CD4-positive, alpha-beta T cell (primary cell): ENCODE measurements at regions not wholly inside any gene's neighbourhood (a gene's known extent, or its start where the extent isn't known, plus 50 kb on each side); places are given as distances from the start of the nearest gene placed in this dataset.

ENCODE experiments used
- ATAC-seq: fragments of 200-7000 bp; cut with Tn5 transposase; one replicate; pipeline ENCODE4 v1.10.0; 2022; ENCODE audit warnings: mild to moderate bottlenecking; ENCODE audit not compliant: poor library complexity
- CTCF ChIA-PET: fragments of 350-600 bp; sonication (Branson Sonifier 250); formaldehyde crosslinking; loops from one replicate; lab custom pipeline; 2021; ENCODE audit warnings: antibody characterized with exemption, inconsistent platforms; lab: Charles Lee
- POLR2A ChIA-PET: fragments of 350-600 bp; sonication (Branson Sonifier 250); formaldehyde crosslinking; loops from one replicate; lab custom pipeline; 2021; ENCODE audit warnings: antibody characterized with exemption, inconsistent platforms; lab: Charles Lee
- DNase-seq, 14 experiments: peaks; one replicate each; pipeline ENCODE4 v3.0.0-alpha.2; 2013 to 2020; ENCODE audit warnings: mixed read lengths in 2 of 14
- H3K27ac ChIP-seq, 2 donors: one replicate each; pipeline versions ENCODE4 v1.5.1 to v1.7.0; 2013; ENCODE audit warnings: low read length in 2 of 2, low read depth in 1 of 2, mild to moderate bottlenecking in 1 of 2
- H3K27me3 ChIP-seq, 2 experiments: 1 replicate in 1 of 2; 2 replicates in 1 of 2; pipeline versions ENCODE4 v1.6.1 to v1.7.0; 2013; ENCODE audit warnings: low read length in 2 of 2, control low read depth in 1 of 2, mild to moderate bottlenecking in 1 of 2, moderate library complexity in 1 of 2; ENCODE audit not compliant: insufficient read depth in 2 of 2, control insufficient read depth in 1 of 2
- H3K36me3 ChIP-seq: one replicate; pipeline ENCODE4 v1.6.1; 2013; ENCODE audit warnings: low read length, control low read depth; ENCODE audit not compliant: insufficient read depth
- H3K4me1 ChIP-seq: one replicate; pipeline ENCODE4 v1.6.1; 2013; ENCODE audit warnings: low read length, control low read depth; ENCODE audit not compliant: insufficient read depth
- H3K4me3 ChIP-seq: one replicate; pipeline ENCODE4 v1.5.1; 2013; ENCODE audit warnings: mild to moderate bottlenecking, low read length, moderate library complexity
- H3K9me3 ChIP-seq, 2 experiments: 1 replicate in 1 of 2; 2 replicates in 1 of 2; pipeline versions ENCODE4 v1.6.1 to v1.7.0; 2013; ENCODE audit warnings: low read length in 2 of 2, mild to moderate bottlenecking in 2 of 2, control low read depth in 1 of 2, moderate library complexity in 1 of 2; ENCODE audit not compliant: control insufficient read depth in 1 of 2, insufficient read depth in 1 of 2
- H3K27ac Mint-ChIP-seq: one replicate; pipeline ENCODE4 v1.8.0; 2020; ENCODE audit warnings: mixed read lengths
- H3K27me3 Mint-ChIP-seq: one replicate; pipeline ENCODE4 v1.8.0; 2021; ENCODE audit warnings: mixed read lengths
- H3K36me3 Mint-ChIP-seq: one replicate; pipeline ENCODE4 v1.8.0; 2021; ENCODE audit warnings: low read depth, mixed read lengths
- H3K4me1 Mint-ChIP-seq: one replicate; pipeline ENCODE4 v1.8.0; 2021; ENCODE audit warnings: low read depth, mixed read lengths
- H3K4me3 Mint-ChIP-seq: one replicate; pipeline ENCODE4 v1.8.0; 2020; ENCODE audit warnings: mild to moderate bottlenecking, mixed read lengths
- H3K9me3 Mint-ChIP-seq: one replicate; pipeline ENCODE4 v1.8.0; 2020; ENCODE audit warnings: mixed read lengths
- intact Hi-C, 2 experiments: fragments of 100-400 bp; cut with DNase I in 1 of 2; cut with micrococcal nuclease in 1 of 2; formaldehyde crosslinking; loops; one replicate each; pipeline versions ENCODE4 v1.15.1 to v1.9.0; 2023 to 2025; cut with DNase I, micrococcal nuclease
- TF ChIP-seq, protein P1 (sequence below): fragments of 200-600 bp; IDR thresholded peaks from one replicate; pipeline ENCODE4 v1.8.0; 2022; ENCODE audit warnings: antibody characterized with exemption, mild to moderate bottlenecking

DNA sequence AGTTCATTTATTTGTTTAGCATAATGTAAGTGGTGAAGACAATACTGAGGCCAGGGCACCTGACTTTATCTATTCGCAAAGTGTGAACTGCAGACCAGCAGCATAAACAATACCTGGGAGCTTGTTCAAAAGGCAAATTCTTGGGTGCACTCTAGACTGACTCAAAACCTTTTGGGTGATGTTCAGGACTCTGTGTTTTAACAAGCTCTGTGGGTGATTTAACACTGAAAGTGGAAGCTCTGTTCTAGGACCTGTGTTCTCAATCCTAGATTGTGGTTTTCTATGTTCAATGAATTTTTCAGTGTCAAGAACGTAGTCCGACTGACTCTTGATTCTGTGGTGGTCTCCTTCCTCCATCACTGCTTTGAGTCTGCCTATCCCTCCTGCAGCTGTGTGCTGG lies 71.9 kb downstream of the GPR88 start:
- POLR2A ChIA-PET = no interaction called here

DNA sequence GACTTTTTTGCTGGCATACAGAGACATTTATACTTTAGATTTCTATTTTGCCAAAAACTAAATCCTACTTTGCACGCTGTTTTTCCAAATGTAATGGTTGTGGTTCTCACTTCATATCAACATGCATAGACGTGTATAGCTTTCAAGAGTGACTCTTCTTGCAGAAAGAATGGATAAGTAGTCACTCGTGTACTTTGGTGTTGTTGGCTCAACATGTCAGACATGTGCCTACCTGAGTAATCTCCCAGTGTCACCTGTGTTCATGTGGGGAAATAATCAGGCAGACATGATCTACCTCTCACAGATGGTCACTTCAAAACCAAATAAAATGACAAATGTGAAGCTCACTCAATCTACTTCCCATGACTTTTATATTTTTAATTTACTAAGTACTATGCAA lies 73.1 kb downstream of the GPR88 start:
- no peak for ATAC-seq
- TF ChIP-seq, protein P1, sequence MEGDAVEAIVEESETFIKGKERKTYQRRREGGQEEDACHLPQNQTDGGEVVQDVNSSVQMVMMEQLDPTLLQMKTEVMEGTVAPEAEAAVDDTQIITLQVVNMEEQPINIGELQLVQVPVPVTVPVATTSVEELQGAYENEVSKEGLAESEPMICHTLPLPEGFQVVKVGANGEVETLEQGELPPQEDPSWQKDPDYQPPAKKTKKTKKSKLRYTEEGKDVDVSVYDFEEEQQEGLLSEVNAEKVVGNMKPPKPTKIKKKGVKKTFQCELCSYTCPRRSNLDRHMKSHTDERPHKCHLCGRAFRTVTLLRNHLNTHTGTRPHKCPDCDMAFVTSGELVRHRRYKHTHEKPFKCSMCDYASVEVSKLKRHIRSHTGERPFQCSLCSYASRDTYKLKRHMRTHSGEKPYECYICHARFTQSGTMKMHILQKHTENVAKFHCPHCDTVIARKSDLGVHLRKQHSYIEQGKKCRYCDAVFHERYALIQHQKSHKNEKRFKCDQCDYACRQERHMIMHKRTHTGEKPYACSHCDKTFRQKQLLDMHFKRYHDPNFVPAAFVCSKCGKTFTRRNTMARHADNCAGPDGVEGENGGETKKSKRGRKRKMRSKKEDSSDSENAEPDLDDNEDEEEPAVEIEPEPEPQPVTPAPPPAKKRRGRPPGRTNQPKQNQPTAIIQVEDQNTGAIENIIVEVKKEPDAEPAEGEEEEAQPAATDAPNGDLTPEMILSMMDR = no peak

More for the DNA sequence above, 71.9 kb downstream of the GPR88 start:
- CTCF ChIA-PET = no interaction called here
- no peak for DNase-seq
- Mint-ChIP-seq H3K27ac (no peak overlapping the region), H3K9me3 (peaks cover 2% of the 10 kb centered on the region), H3K36me3 (no peaks in the 10 kb centered on the region), H3K4me3 (no peak overlapping the region), H3K4me1 (peaks cover 18% of the 10 kb centered on the region), H3K27me3 (peaks cover 7% of the 10 kb centered on the region)
- Histone ChIP-seq H3K27me3 (no peaks in the 10 kb centered on the region), H3K36me3 (no peaks in the 10 kb centered on the region), H3K4me1 (peaks cover 5% of the 10 kb centered on the region), H3K9me3 (no peaks in the 10 kb centered on the region), H3K4me3 (no peak overlapping the region), H3K27ac (no peak overlapping the region)
- ATAC-seq = no peak
- intact Hi-C loops = no loop called here
- TF ChIP-seq, protein P1 = no peak

DNA sequence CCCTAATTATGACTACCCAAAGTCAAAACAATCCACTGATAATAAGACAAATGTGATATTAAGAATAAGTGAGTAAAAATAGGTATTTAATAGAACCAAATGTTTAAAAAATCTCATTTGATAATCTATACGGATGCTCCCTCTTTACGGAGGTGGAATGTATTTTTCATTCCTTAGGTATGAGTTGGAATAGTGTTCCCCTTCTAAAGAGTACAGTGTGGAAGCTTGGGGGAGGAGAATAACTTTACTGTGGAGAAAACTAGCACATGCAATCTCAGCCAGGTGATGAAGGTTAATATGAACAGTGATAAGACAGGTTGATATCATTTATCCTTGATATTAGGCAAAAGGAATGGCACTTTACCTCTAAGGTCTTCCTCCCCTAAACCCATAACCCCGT lies 74.6 kb downstream of the GPR88 start:
- no peak overlapping the region for H3K27ac Mint-ChIP-seq
- H3K27me3 ChIP-seq = no peaks in the 10 kb centered on the region
- H3K4me3 ChIP-seq = no peak overlapping the region
- H3K9me3 ChIP-seq = no peaks in the 10 kb centered on the region
- CTCF ChIA-PET = interaction anchor here (0.7 kb wide), 1 partner anchor 11 kb away, joined by 3 read pairs; no protein-coding TSS in a partner anchor
- H3K27me3 Mint-ChIP-seq = no peaks in the 10 kb centered on the region
- intact Hi-C loops = no loop called here
- H3K9me3 Mint-ChIP-seq = no peaks in the 10 kb centered on the region
- H3K4me1 ChIP-seq = peaks cover 5% of the 10 kb centered on the region
- no peak overlapping the region for H3K27ac ChIP-seq
- no peak overlapping the region for H3K4me3 Mint-ChIP-seq
- TF ChIP-seq, protein P1 = no peak
- no peaks in the 10 kb centered on the region for H3K36me3 ChIP-seq
- POLR2A ChIA-PET = no interaction called here
- H3K36me3 Mint-ChIP-seq = no peaks in the 10 kb centered on the region
- H3K4me1 Mint-ChIP-seq = peaks cover 23% of the 10 kb centered on the region
- DNase-seq (no peak), ATAC-seq (no peak)

More for the DNA sequence above, 73.1 kb downstream of the GPR88 start:
- no peaks in the 10 kb centered on the region for H3K9me3 Mint-ChIP-seq
- DNase-seq = no peak
- intact Hi-C loops = no loop called here
- Histone ChIP-seq H3K36me3 (no peaks in the 10 kb centered on the region), H3K4me1 (peaks cover 5% of the 10 kb centered on the region), H3K27ac (no peak overlapping the region), H3K4me3 (no peak overlapping the region), H3K27me3 (no peaks in the 10 kb centered on the region), H3K9me3 (no peaks in the 10 kb centered on the region)
- no peak overlapping the region for H3K4me3 Mint-ChIP-seq
- no peak overlapping the region for H3K27ac Mint-ChIP-seq
- no peaks in the 10 kb centered on the region for H3K36me3 Mint-ChIP-seq
- peaks cover 23% of the 10 kb centered on the region for H3K4me1 Mint-ChIP-seq
- ChIA-PET CTCF (interaction anchor here (0.9 kb wide), 1 partner anchor 8 kb away, joined by 3 read pairs; no protein-coding TSS in a partner anchor), POLR2A (no interaction called here)
- H3K27me3 Mint-ChIP-seq = no peaks in the 10 kb centered on the region
